ENCODE measurements at regions not wholly inside any gene's neighbourhood (a gene's known extent, or its start where the extent isn't known, plus 50 kb on each side); places are given as distances from the start of the nearest gene placed in this dataset.
A peak's percentile ranks its signal among the peaks of the same experiment; 100 is the strongest.
"Not testable (repeated sequence)": the region's sequence is repeated elsewhere in the genome, so short reads cannot be mapped to it uniquely, and the experiment has no call there.

GRCh38 chr9:26789959-26790358 is 102.6 kb downstream of the CAAP1 start:
- Histone ChIP-seq H3K27ac (replicated peaks) (no peak overlapping the region), H3K27me3 (ENCODE audit: insufficient read depth, poor library complexity, severe bottlenecking) (no peaks in the 10 kb centered on the region), H3K4me3 (replicated peaks; ENCODE audit: insufficient read depth, low read length) (no peak overlapping the region)
- TF ChIP-seq SPI1 (IDR thresholded peaks at IDR 0.05; ENCODE audit: borderline replicate concordance, low read depth) = no peak
- no peak for TF ChIP-seq REST (IDR thresholded peaks at IDR 0.05; ENCODE audit: insufficient replicate concordance, low read depth)
- no peak for TF ChIP-seq GABPA (IDR thresholded peaks at IDR 0.05; ENCODE audit: low read depth)
- TF ChIP-seq, protein P1, sequence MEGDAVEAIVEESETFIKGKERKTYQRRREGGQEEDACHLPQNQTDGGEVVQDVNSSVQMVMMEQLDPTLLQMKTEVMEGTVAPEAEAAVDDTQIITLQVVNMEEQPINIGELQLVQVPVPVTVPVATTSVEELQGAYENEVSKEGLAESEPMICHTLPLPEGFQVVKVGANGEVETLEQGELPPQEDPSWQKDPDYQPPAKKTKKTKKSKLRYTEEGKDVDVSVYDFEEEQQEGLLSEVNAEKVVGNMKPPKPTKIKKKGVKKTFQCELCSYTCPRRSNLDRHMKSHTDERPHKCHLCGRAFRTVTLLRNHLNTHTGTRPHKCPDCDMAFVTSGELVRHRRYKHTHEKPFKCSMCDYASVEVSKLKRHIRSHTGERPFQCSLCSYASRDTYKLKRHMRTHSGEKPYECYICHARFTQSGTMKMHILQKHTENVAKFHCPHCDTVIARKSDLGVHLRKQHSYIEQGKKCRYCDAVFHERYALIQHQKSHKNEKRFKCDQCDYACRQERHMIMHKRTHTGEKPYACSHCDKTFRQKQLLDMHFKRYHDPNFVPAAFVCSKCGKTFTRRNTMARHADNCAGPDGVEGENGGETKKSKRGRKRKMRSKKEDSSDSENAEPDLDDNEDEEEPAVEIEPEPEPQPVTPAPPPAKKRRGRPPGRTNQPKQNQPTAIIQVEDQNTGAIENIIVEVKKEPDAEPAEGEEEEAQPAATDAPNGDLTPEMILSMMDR (IDR thresholded peaks at IDR 0.05; ENCODE audit: insufficient read depth, low read length) = no peak
- TF ChIP-seq POLR2AphosphoS5 (IDR thresholded peaks at IDR 0.05; ENCODE audit: low read depth) = no peak
- DNase-seq (ENCODE audit: low read depth in 1 of 2, low spot score in 1 of 2) = no peak

DNA sequence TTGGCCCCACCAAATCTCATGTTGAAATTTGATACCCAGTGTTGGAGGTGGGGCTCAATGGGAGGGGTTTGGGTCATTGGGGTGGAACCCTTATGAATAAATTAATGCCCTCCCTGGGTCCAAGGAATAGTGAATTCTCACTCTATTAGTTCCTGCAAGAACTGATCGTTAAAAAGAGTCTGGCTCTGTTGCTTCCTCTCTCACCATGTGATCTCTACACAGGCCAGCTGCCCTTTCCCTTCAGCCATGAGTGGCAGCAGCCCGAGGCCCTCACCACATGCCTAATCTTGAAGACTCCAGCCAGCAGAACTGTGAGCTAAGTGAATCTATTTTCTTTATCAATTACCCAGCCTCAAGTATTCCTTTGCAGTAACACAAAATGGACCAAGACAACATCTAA is 106.0 kb downstream of the CAAP1 start:
- no peak for DNase-seq (ENCODE audit: low read depth in 1 of 2, low spot score in 1 of 2)
- Histone ChIP-seq H3K27ac (replicated peaks) (no peak overlapping the region), H3K27me3 (ENCODE audit: insufficient read depth, poor library complexity, severe bottlenecking) (no peaks in the 10 kb centered on the region), H3K4me3 (replicated peaks; ENCODE audit: insufficient read depth, low read length) (no peak overlapping the region)
- TF ChIP-seq SPI1 (IDR thresholded peaks at IDR 0.05; ENCODE audit: borderline replicate concordance, low read depth) (no peak), GABPA (IDR thresholded peaks at IDR 0.05; ENCODE audit: low read depth) (no peak), REST (IDR thresholded peaks at IDR 0.05; ENCODE audit: insufficient replicate concordance, low read depth) (no peak), POLR2AphosphoS5 (IDR thresholded peaks at IDR 0.05; ENCODE audit: low read depth) (no peak)
- TF ChIP-seq, protein P1 (IDR thresholded peaks at IDR 0.05; ENCODE audit: insufficient read depth, low read length) = no peak

GRCh38 chr9:26782899-26783298 is 109.7 kb downstream of the CAAP1 start:
- TF ChIP-seq GABPA (IDR thresholded peaks at IDR 0.05; ENCODE audit: low read depth) (no peak), POLR2AphosphoS5 (IDR thresholded peaks at IDR 0.05; ENCODE audit: low read depth) (no peak), SPI1 (IDR thresholded peaks at IDR 0.05; ENCODE audit: borderline replicate concordance, low read depth) (peak; percentile 39; the same call in 1 of the 2 replicates)
- TF ChIP-seq, protein P1 (IDR thresholded peaks at IDR 0.05; ENCODE audit: insufficient read depth, low read length) = no peak
- no peak for DNase-seq (ENCODE audit: low read depth in 1 of 2, low spot score in 1 of 2)
- no peak overlapping the region for H3K4me3 ChIP-seq (replicated peaks; ENCODE audit: insufficient read depth, low read length)
- H3K27ac ChIP-seq (replicated peaks) = no peak overlapping the region
- H3K27me3 ChIP-seq (ENCODE audit: insufficient read depth, poor library complexity, severe bottlenecking) = no peaks in the 10 kb centered on the region

- DNase-seq (ENCODE audit: low read depth in 1 of 2, low spot score in 1 of 2) = no peak
- H3K4me3 ChIP-seq (replicated peaks; ENCODE audit: insufficient read depth, low read length) = no peak overlapping the region
- TF ChIP-seq GABPA (IDR thresholded peaks at IDR 0.05; ENCODE audit: low read depth) = no peak
- TF ChIP-seq SPI1 (IDR thresholded peaks at IDR 0.05; ENCODE audit: borderline replicate concordance, low read depth) = no peak
- no peak for TF ChIP-seq POLR2AphosphoS5 (IDR thresholded peaks at IDR 0.05; ENCODE audit: low read depth)
- no peak for TF ChIP-seq REST (IDR thresholded peaks at IDR 0.05; ENCODE audit: insufficient replicate concordance, low read depth)
- TF ChIP-seq, protein P1 (IDR thresholded peaks at IDR 0.05; ENCODE audit: insufficient read depth, low read length) = no peak
- H3K27me3 ChIP-seq (ENCODE audit: insufficient read depth, poor library complexity, severe bottlenecking) = no peaks in the 10 kb centered on the region
- no peak overlapping the region for H3K27ac ChIP-seq (replicated peaks)
Measured at GRCh38 chr9:26781906-26782305, 110.7 kb downstream of the CAAP1 start.

- H3K4me3 ChIP-seq (replicated peaks; ENCODE audit: insufficient read depth, low read length); H3K27ac ChIP-seq (replicated peaks); DNase-seq (ENCODE audit: low read depth in 1 of 2, low spot score in 1 of 2); H3K27me3 ChIP-seq (ENCODE audit: insufficient read depth, poor library complexity, severe bottlenecking): not testable (repeated sequence)
Measured at GRCh38 chr9:26780307-26780706, 112.3 kb downstream of the CAAP1 start.
